ENCODE measurements at regions not wholly inside any gene's neighbourhood (a gene's known extent, or its start where the extent isn't known, plus 50 kb on each side); places are given as distances from the start of the nearest gene placed in this dataset.

DNA sequence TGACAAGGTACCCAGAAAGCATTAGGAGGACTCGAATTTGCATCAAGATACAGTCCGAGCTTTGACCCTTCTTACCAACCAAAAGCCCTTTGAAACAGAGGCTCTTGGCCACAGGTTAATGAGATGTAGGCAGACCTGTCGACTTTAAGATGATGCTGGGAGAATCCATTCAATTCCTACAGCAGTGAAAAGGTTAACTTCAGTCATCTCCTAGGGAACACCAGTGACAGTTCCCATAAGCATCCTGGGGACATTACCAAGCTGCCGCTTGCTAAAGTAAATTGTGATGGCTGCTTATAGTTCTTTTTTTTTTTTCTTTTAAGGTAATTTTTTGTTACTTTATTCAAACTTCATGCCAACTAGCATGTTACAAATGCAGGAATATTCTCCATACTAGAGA is 379.3 kb downstream of the SOX11 start:
- TF ChIP-seq, protein P1, sequence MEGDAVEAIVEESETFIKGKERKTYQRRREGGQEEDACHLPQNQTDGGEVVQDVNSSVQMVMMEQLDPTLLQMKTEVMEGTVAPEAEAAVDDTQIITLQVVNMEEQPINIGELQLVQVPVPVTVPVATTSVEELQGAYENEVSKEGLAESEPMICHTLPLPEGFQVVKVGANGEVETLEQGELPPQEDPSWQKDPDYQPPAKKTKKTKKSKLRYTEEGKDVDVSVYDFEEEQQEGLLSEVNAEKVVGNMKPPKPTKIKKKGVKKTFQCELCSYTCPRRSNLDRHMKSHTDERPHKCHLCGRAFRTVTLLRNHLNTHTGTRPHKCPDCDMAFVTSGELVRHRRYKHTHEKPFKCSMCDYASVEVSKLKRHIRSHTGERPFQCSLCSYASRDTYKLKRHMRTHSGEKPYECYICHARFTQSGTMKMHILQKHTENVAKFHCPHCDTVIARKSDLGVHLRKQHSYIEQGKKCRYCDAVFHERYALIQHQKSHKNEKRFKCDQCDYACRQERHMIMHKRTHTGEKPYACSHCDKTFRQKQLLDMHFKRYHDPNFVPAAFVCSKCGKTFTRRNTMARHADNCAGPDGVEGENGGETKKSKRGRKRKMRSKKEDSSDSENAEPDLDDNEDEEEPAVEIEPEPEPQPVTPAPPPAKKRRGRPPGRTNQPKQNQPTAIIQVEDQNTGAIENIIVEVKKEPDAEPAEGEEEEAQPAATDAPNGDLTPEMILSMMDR (IDR thresholded peaks at IDR 0.05; ENCODE audit: low read depth, low read length): no peak
- H3K4me3 ChIP-seq (replicated peaks in 1 of 2; ENCODE audit: low read depth in 2 of 2, low read length in 2 of 2): no peak overlapping the region
- DNase-seq (ENCODE audit: low read depth in 2 of 2): no peak

DNA sequence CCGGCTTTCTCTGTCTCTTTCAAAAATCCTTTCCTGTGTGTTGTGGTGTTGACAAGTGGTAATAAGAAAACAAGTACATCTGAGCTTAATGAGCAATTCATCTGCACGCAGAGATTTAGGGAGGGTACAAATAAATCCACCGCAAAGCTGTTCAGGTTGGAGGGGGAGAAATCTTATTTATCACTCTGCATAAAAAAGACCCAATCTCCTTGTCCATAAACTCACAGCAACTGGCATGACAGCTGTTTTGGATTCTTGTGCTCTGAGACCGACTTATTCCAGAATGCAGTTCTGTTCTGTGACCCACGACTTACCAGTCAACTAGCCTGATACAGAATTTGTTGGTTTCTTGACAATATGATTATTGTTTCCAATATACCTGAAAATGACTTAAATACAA is 380.1 kb downstream of the SOX11 start:
- TF ChIP-seq, protein P1 (IDR thresholded peaks at IDR 0.05; ENCODE audit: low read depth, low read length): no peak
- no peak overlapping the region for H3K4me3 ChIP-seq (replicated peaks in 1 of 2; ENCODE audit: low read depth in 2 of 2, low read length in 2 of 2)
- no peak for DNase-seq (ENCODE audit: low read depth in 2 of 2)

DNA sequence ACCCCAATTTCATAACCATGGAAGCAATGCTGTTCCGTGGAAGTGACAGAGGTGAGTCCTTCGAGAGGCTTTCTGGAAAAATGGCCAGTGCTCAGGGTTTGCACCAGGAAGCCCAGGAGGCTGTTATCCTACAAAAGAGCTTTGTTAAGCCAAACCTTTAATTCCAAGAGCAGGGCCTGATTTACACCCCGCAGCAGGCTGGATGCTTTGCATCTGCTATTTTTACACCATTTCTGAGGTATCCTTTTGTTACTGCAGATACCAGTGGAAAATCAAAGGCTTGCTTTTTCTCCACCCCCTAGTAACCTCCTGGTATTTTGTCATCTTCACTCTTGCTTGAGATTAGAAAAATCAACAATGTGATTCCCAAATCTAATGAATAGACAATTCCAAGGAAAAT is 380.6 kb downstream of the SOX11 start:
- DNase-seq (ENCODE audit: low read depth in 2 of 2): no peak
- H3K4me3 ChIP-seq (replicated peaks in 1 of 2; ENCODE audit: low read depth in 2 of 2, low read length in 2 of 2): no peak overlapping the region
- TF ChIP-seq, protein P1 (IDR thresholded peaks at IDR 0.05; ENCODE audit: low read depth, low read length): no peak

DNA sequence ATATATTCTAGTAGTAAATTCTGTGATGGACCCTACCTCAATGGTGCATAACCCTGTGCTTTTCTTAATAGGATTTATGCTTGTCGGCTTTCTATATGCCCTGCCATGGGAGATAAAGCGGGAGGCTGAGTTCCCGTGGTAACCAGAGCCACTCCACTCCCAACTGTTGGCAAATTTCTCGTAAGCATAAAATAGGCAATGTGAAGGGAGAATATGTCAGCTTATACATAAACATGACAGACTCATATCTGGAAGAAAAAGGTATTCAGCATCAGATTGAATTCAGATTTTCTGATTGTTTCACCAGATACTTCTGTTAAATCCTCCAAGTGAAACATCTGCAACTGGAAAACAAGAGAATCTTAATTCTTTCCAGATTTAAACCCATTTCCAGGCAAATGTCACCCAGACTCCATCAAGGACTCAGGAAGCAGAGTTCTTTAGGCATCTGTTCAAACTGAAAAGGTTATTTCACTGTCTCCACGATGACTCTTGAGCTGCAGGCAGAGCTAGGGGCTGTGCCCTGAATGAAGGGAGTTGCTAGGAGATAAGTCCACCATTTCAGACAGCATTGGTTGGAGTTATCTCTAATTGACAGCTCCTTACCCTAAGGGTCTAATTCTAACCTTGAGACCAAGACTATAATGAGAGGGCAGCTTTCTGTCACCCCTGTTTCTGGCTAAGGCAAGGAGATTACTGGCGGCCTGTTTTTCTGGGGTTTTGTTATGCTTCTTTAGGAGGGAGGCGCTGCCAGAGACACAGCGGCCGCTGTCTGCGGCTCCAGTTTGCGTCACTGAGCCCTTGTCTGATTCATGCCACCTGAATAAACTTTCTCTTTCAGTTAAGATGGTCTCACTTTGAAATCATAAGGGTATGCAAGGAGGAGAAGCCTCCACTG is 381.3 kb downstream of the SOX11 start:
- no peak overlapping the region for H3K4me3 ChIP-seq (replicated peaks in 1 of 2; ENCODE audit: low read depth in 2 of 2, low read length in 2 of 2)

DNA sequence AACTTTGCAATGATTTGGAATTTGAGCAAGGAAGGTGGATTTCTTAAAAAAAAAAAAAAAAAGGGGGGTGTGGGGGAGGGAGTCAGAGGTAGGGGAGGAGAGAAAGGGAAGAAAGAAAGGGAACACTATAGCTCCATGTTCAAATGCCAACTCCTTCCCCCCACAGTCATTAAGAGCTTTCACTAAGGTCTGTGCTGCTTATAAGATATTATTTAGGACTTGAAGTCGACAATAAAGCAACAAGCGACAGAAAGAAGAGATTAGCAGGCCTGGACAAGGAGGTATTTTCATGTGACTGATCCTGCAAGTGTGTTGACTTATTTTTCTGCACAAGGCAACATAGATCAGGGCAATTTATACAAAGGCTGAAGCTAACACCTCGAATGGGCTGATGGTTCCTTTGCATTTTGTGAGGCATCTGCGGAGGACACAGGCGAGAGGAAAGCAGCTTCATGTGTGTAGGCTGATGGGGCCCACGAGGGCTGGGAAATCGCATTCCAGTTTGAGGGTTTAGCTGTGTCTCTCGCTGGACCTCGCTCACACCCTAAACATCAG is 382.0 kb downstream of the SOX11 start:
- TF ChIP-seq, protein P1 (IDR thresholded peaks at IDR 0.05; ENCODE audit: low read depth, low read length): no peak
- H3K4me3 ChIP-seq (replicated peaks in 1 of 2; ENCODE audit: low read depth in 2 of 2, low read length in 2 of 2): no peak overlapping the region
- DNase-seq (ENCODE audit: low read depth in 2 of 2): no peak

More for the DNA sequence above, 381.3 kb downstream of the SOX11 start:
- TF ChIP-seq, protein P1 (IDR thresholded peaks at IDR 0.05; ENCODE audit: low read depth, low read length): no peak
- DNase-seq (ENCODE audit: low read depth in 2 of 2): no peak

DNA sequence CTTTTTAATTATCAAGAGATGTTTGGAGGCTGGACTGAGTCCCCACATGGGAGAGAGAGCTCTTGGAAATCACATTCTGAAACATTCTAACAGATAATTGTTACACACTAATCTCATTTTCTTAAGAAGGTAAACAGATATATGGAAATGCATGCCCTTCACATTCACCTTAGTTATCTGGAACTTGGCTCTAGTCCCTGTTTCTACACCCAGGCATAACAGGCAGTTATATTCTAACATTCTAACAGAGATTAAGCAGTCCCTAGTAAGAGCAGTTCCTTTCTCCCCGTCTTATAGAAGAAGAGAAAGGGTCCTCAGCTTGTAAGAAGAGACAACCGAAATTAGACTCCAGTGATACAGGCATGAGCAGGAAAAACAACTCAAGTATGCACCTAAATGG is 385.4 kb downstream of the SOX11 start:
- TF ChIP-seq, protein P1 (IDR thresholded peaks at IDR 0.05; ENCODE audit: low read depth, low read length): no peak
- H3K4me3 ChIP-seq (replicated peaks in 1 of 2; ENCODE audit: low read depth in 2 of 2, low read length in 2 of 2): no peak overlapping the region
- DNase-seq (ENCODE audit: low read depth in 2 of 2): no peak

Data from cardiac fibroblast (primary cell).